Lung (tissue), 11 donors: ENCODE measurements at regions not wholly inside any gene's neighbourhood (a gene's known extent, or its start where the extent isn't known, plus 50 kb on each side); places are given as distances from the start of the nearest gene placed in this dataset.

Experiments
- ATAC-seq: fragments of 200-7000 bp; cut with Tn5 transposase; one replicate; pipeline ENCODE4 v1.9.1; 2020; ENCODE audit warnings: moderate number of reproducible peaks; ENCODE audit not compliant: insufficient read depth, low FRiP score
- DNase-seq, 3 donors: peaks; one replicate each; pipeline ENCODE4 v3.0.0-alpha.2; 2013 to 2017
- H3K27ac ChIP-seq, 2 donors: one replicate each; pipeline ENCODE4 v1.5.1; 2013; ENCODE audit warnings: mild to moderate bottlenecking in 2 of 2, moderate library complexity in 2 of 2, control low read depth in 1 of 2, inconsistent platforms in 1 of 2, low read depth in 1 of 2, low read length in 1 of 2
- H3K27me3 ChIP-seq, 3 donors: one replicate each; pipeline ENCODE4 v1.5.1; 2013; ENCODE audit warnings: low read length in 2 of 3; ENCODE audit not compliant: control insufficient read depth in 3 of 3, insufficient read depth in 3 of 3
- H3K36me3 ChIP-seq, 4 donors: one replicate each; pipeline ENCODE4 v1.5.1; 2013; ENCODE audit warnings: low read length in 4 of 4, mild to moderate bottlenecking in 1 of 4, moderate library complexity in 1 of 4; ENCODE audit not compliant: control insufficient read depth in 4 of 4, insufficient read depth in 4 of 4
- H3K4me1 ChIP-seq, 5 donors: one replicate each; pipeline ENCODE4 v1.5.1; 2013; ENCODE audit warnings: low read length in 5 of 5, mild to moderate bottlenecking in 2 of 5, moderate library complexity in 1 of 5; ENCODE audit not compliant: control insufficient read depth in 5 of 5, insufficient read depth in 5 of 5
- H3K4me3 ChIP-seq: one replicate; pipeline ENCODE4 v1.5.1; 2013; ENCODE audit warnings: mild to moderate bottlenecking, control low read depth, moderate library complexity
- H3K9ac ChIP-seq, 2 donors: one replicate each; pipeline ENCODE4 v1.5.1; 2013; ENCODE audit warnings: low read length in 2 of 2, control low read depth in 1 of 2; ENCODE audit not compliant: insufficient read depth in 1 of 2
- H3K9me3 ChIP-seq, 4 donors: one replicate each; pipeline ENCODE4 v1.5.1; 2013; ENCODE audit warnings: low read length in 3 of 4, mild to moderate bottlenecking in 1 of 4, moderate library complexity in 1 of 4; ENCODE audit not compliant: control insufficient read depth in 4 of 4, insufficient read depth in 3 of 4
- CTCF ChIP-seq: IDR thresholded peaks from 2 replicates; pipeline ENCODE4 v1.5.1; 2012; ENCODE audit warnings: mild to moderate bottlenecking; ENCODE audit errors: control extremely low read depth, extremely low read depth
- WGBS, 2 donors: extraction: QIAGEN DNeasy Blood & Tissue Kit; methylation state at CpG; one replicate each; pipeline ENCODE4 v1.1.7; 2013; 5-methylcytosine and 5-hydroxymethylcytosine counted together
- donor health status: control.
- donor health status: control.
- donor health status: Bipolar disorder and iron deficiency.
- donor health status: healthy.
- donor health status: DM: yes; HTN: yes; CAD: no.

- no peaks in the 10 kb centered on the region for H3K36me3 ChIP-seq
- DNase-seq (no peak), ATAC-seq (no peak)
- WGBS, 2 donors: 90 to 100% methylated on average over 2 of the region's 2 CpGs
- TF ChIP-seq CTCF: no peak
- H3K9me3 ChIP-seq: no peaks in the 10 kb centered on the region
- H3K9ac ChIP-seq: no peak overlapping the region
- H3K4me1 ChIP-seq: no peaks in the 10 kb centered on the region
- no peaks in the 10 kb centered on the region for H3K27me3 ChIP-seq
- H3K4me3 ChIP-seq: no peak overlapping the region
- H3K27ac ChIP-seq: no peak overlapping the region
Observed at GRCh38 chr21:23541571-23541970, 2065.7 kb downstream of the MRPL39 start.

DNA sequence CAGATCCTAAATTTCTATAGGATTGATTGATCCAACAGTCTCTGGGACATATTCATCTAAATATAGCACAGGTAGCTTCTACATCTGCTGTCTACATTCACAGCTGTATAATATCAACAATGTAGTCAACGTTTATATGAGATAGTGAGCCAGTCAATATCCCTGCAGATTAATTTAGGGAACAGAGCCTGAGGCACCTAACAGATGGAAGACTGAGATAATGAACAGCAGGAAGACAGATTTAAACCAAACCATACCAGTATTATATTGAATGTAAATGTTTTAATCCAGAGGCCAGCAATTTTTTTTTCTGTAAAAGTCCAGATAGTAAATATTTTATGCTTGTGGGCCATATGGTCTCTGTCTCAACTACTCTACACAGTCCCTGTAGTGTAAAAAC is 2072.4 kb downstream of the MRPL39 start:
- H3K27me3 ChIP-seq: no peaks in the 10 kb centered on the region
- DNase-seq: no peak
- no peak overlapping the region for H3K27ac ChIP-seq
- 5 to 25% methylated on average over 1 of the region's 1 CpG for WGBS, 2 donors
- no peaks in the 10 kb centered on the region for H3K36me3 ChIP-seq
- H3K4me1 ChIP-seq: no peaks in the 10 kb centered on the region
- no peak overlapping the region for H3K9ac ChIP-seq
- no peak overlapping the region for H3K4me3 ChIP-seq
- ATAC-seq: no peak
- TF ChIP-seq CTCF: no peak
- no peaks in the 10 kb centered on the region for H3K9me3 ChIP-seq

- no peak for ATAC-seq
- no peak overlapping the region for H3K27ac ChIP-seq
- no peaks in the 10 kb centered on the region for H3K36me3 ChIP-seq
- H3K27me3 ChIP-seq: no peaks in the 10 kb centered on the region
- no peak for DNase-seq
- H3K9ac ChIP-seq: no peak overlapping the region
- no peaks in the 10 kb centered on the region for H3K9me3 ChIP-seq
- H3K4me3 ChIP-seq: no peak overlapping the region
- no peak for TF ChIP-seq CTCF
- no peaks in the 10 kb centered on the region for H3K4me1 ChIP-seq
Observed at GRCh38 chr21:23531444-23531843, 2075.8 kb downstream of the MRPL39 start.

DNA sequence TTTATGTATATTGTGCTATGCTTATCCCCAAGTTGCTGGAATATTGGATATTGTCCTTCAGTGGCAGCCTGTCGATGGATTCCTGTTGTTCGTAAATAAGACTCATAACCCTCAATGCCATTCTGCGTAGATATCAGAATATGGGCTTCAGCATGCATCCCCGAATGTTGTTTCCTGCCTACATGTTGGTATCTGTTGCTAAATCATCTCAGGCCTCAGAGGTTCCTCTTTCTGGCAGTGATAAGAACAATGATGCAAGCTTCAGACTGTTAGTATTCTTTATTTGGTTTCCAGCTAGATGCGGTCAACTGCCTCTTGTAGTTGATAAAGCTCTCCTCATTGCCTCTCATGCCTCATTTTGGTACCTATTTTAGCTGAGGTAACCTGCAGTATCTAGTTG is 2082.6 kb downstream of the MRPL39 start:
- H3K9me3 ChIP-seq: no peaks in the 10 kb centered on the region
- TF ChIP-seq CTCF: no peak
- no peaks in the 10 kb centered on the region for H3K4me1 ChIP-seq
- H3K27me3 ChIP-seq: no peaks in the 10 kb centered on the region
- H3K4me3 ChIP-seq: no peak overlapping the region
- H3K27ac ChIP-seq: no peak overlapping the region
- ATAC-seq (no peak), DNase-seq (no peak)
- WGBS, 2 donors: 42 to 77% methylated on average over 5 of the region's 5 CpGs
- H3K9ac ChIP-seq: no peak overlapping the region
- H3K36me3 ChIP-seq: no peaks in the 10 kb centered on the region
